Astrocyte of the hippocampus (primary cell): ENCODE measurements at regions not wholly inside any gene's neighbourhood (a gene's known extent, or its start where the extent isn't known, plus 50 kb on each side); places are given as distances from the start of the nearest gene placed in this dataset.
A peak's percentile ranks its signal among the peaks of the same experiment; 100 is the strongest.

Experiments
- DNase-seq: peaks from one replicate; pipeline ENCODE4 v3.0.0; 2011; ENCODE audit warnings: low read depth, low spot score

DNA sequence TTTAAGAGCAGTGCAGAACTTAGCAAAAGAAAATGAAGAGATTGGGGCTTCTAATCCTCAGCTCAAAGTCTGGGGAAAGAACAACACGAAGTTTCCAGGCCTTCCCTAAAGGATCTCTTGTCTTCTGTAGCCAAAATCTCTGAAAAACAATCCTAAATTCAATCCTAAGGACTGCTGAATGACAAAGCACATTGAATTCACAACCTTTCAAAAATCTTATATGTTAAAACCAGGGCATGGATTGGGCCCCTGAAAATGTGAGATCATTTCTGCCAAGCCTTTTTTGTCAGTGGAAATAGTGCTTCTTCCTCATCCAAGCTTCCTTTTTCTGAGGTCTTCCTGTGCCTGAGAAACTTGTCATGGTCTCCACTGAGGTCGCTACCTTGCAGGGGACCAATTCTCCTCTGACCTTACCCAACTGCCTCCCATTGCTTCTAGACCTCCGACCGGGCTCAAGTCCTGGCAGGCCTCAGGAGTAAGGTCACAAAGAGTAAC lies 126.2 kb upstream of the ARID1B start:
- DNase-seq = no peak

DNA sequence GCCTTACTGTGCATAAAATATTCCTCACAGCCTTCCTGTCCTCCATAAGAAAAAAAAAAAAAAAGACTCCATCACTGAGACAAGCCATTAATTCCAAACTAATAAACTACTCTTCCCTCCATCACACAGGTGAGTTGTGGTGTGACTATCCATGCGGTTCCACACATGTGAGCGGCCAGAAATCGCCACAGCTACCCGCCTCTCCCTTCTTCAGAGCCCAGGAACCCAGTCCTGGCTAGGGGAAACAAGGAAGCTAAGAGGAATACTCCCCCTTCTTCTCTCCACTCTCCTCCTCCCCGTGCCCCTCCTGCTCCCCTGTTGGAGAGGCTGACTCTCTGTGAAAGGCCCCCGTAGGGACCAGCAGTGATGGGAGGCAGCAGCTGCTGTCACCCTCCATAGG lies 128.6 kb upstream of the ARID1B start:
- DNase-seq = no peak

DNA sequence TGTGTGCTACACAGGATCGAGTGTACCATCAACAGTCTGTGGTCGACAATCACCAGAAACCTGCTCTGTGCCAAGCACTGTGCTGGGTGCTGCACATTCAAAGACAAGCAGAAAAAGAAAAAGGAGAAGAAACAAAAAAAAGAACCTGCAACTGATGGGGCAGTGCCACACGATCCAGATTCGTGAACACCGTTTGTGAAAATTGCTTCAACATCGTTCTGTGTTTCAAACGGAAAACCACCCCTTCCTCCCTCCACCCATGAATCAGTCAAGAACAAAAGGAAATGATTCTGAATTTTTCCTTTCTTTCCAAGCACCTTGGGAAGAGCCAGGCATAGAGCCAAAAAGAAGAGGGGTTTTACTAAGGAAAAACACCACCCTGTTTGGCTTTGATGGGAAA lies 129.2 kb upstream of the ARID1B start:
- no peak for DNase-seq

DNA sequence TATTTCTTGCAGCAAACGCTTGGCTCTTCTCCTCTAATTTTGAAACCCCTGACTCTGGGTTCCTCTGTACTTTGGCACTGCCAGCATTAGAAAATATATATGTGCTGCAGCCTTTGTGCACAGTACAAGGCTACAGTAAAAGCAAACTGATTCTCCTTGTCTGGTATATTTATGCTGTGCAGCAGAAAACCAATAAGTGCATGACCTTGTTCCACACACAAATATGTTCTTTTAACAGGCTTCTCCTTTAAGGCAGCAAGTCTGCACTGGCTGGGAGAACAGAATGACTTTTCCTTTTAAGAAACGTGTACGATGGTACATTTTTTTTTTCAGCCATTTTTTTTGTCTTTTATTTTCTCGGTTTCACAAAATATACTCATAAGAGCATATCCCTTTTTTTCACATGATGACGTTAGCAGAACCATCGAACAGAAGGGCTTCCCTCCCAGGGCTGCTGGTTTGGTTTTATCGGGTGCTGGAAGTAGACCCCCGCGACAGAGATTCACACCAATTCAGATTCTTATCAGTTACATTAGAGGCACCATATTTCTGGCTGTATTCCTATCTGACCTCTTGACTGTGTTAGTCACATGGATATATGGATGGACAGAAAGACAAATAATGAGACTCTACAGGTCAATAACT lies 129.9 kb upstream of the ARID1B start:
- DNase-seq = no peak

DNA sequence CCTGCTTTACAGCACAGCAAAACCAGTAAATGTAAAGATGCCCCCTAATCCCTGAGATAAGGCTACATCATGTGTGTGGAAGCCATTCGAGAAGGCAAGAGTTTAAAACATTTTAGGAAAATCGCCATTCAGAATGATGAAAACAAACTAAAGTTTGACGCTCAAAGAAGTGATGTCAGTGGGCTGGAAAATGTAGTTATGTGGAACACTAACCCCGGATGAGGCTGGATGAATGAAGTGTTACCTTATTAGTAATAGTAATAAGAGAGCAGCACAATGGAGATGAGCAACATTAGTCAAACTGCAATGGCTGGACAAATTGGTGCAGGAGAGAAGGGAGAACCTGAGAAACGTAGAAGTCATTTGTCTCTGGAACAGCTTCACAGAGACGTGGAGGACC lies 130.7 kb upstream of the ARID1B start:
- no peak for DNase-seq

DNA sequence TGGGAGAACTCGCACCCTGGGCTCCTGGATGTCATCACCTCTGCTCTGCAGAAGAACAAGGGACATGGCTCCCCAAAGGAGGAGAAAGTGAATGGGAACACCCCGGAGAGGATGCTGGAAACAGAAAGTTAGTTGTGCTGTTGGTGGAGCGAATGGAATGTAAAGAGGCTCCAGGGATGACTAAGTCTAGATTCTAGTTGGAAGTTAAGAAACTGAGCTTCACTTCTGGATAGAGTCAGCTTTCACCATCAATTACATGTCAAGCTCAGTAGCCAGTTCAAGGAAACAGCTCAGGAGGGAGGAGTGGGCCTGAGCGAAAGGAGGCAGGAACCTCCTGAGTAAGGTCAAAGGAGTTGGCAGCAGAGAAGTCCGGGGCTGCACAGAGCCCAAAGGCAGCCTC lies 132.1 kb upstream of the ARID1B start:
- peak; percentile 17 for DNase-seq

DNA sequence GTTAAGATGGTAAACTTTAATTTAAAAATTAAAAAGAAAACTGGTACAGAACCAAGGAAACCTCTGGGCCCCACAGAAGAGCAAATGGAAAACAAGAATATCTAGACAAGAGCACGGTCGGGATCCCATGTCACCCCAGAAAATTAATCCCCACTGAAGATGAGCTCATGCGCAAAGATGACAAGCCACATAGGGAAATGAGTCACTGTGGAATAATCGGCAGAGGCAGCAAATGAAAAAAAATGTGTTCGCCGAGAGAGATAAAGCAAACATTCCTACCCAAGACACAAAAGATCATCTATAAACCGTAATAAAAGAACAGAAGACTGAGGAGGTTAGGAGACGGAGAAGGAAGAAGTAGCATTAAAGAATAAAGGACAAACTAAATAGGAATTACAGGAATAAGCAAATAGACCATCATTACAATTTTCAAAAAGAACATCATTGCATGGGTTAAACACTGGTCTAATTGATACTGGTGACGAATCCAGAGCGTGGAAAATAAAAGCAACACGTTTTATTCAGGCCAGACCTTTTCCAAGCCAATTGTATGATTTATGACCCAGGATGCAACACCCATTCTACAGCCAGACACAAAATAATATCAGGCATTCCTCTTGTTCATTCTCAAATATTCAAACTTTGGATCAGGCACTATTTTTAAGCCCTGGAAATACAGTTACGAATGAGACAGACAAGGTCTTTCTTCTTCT lies 138.0 kb upstream of the ARID1B start:
- no peak for DNase-seq

DNA sequence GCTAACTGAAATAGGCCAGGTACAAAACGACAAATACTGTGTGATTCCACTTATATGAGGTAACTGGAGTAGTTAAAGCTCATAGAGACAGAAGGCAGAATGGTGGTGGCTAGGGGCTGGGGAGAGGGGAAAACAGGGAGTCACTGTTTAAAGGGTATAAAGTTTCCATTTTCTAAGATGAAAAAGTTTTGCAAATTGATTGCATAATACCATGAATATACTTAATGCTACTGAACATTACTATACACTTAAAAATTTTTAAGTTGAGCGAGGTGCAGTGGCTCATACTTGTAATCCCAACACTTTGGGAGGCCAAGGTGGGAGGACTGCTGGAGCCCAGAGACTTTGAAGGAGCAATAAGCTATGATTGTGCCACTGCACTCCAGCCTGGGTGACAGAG lies 138.6 kb upstream of the ARID1B start:
- DNase-seq = no peak

DNA sequence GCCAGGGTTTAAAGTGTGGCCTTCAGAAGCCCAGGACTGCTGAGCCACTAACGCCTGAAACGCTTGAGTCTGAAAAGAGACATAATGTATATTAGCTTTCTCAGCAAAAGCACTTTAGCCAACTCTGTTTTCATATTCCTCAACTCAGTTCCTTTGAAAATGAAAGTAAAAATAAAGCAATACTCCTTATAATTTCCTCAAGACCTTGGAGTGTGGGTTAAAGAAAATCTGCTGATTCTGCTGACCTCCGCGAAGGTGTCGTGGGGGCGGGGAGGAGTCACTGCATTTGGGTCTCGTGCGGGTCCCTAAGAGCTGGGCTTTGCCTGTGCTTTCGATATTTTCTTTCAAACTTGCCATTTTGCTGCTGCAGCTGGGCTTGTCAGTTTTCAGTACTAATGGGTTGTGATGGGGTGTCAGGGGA lies 142.2 kb upstream of the ARID1B start:
- DNase-seq = no peak

DNA sequence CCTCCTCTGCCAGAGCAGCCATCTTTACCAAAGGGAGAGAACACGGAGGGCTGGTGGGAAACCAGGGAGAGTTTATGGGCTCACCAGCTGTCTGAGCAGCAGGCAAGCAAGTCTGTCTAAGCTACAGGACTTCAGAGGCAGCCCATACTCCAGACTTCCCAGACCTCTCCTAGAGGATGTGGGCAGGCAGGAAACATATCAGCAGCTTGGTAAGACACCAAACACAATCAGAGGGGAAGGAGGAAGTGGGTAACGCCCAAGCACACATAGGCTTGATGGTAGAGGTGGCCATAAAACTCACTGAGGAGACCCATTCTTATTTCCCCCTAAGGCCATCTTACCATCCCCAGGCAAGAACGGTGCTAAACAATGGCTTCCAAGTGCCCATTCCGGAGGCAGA lies 143.1 kb upstream of the ARID1B start:
- no peak for DNase-seq

DNA sequence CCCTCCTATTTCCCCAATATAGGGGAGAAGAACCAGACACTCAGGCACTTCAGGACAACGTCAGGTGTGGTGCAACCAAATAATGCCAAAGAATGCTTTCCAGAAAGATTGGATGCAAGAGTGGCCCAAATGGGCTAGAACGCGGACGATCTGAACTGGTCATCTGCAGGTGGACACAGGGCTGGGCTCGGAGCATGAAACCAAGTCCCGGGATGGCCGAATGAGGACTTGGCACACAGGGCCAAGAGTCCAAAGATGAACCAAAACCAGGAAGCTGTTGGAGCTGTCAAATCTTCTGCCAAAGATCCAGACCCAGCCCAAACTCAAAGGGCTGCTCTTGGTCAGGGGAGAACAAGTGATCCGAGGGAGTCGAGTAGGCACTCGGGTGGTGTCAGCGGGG lies 143.9 kb upstream of the ARID1B start:
- DNase-seq = no peak

DNA sequence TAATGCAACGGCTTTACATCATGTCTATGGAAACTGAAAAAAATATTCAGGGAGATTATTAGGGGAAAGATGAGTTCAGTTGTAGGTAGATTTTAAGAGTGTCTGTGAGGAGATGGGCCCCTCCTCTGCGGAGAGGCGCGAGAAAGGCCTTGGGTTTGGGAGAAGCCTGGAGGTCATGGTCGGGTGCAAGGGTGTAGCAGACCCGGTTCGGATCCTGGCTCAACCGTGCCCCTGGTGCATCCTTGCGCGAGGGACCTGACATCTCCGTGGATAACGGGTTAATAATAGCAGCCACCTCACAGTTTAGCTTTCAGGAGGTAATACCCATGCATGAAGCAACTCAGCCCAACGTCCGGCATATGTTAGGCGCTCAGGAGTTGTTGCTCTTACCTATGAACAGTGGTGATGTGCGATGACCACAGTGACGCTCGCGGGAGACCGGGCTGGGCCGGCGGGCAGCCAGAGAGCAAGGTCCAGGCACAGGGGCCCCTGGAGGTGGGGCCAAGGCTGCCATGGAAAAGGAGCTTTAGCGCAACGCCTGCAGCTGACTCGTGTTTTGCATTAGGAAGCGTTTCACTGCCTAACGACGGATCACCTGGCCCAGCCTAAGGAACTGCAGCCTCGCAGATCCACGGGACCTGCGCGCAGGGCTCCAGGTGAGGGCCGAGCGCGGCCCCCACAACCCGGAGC lies 146.4 kb upstream of the ARID1B start:
- no peak for DNase-seq

DNA sequence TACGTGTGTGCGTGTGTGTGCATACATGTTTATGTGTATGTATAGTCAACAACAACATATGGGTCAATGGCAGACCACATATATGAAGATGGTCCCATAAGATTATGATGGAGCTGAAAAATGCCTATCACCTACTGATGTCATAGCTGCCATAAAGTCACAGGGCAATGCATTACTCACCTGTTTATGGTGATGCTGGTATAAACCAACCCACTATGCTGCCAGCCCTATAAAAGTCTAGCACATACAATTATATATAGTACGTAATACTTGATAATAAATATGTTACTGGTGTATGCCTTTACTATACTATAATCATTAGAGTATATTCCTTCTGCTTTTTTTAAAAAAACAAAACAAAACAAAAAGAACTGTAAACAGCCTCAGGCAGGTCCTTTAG lies 148.4 kb upstream of the ARID1B start:
- no peak for DNase-seq

DNA sequence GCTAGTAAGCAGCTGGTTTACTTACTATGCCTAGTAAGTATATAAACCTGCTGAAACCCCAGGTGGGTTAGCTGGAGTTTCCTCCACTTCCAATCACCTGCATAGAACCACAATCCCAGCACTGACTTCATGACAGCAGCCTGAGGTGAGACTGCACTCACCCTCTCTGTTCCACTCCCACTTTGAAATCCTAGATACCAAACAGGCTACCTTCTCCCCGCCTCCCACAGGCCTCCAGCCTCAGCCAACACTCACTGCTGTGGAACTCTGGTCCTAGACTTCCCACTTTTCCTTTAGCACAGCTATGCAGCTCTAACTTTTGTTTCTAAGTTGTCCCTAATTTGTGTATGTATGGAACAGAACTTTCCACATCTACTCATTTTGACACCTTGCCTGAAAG lies 149.7 kb upstream of the ARID1B start:
- DNase-seq = no peak

DNA sequence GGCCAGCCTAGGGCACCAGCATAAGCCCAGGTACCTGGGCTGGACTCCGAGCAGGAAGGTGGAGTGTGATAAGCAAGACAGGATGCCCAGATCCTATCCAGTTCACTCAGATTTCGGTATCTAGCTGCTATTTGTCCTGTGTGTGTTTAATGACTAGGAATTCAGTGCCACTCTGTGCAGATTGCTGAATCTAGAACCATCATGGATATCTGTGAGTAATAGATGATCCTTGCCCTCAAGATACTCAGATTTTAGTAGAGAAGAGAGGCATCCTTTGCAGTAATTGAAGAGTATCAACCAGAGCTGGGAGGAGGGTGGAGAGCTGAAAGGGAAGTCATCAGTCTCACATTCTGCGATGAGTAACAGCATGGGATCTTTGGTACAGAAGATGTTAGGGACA lies 155.0 kb upstream of the ARID1B start:
- DNase-seq = no peak

DNA sequence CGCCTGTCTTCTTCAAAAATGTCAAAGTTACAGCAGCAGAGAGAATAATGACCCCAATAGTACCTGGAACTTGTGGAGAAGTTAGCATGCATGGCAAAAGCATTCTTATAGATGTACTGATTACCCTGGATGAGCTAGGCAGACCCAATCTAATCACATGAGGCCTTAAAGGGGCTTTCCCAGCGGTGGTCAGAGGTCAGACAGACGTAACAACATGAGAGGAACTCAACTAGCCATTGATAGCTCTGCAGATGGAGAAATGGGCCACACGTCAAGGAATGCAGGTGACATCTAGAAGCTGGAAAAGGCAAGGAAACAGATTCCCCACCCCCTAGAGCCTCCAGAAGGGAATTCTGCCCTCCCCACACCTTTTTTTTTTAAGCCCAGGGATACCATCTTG lies 156.8 kb upstream of the ARID1B start:
- DNase-seq = no peak

DNA sequence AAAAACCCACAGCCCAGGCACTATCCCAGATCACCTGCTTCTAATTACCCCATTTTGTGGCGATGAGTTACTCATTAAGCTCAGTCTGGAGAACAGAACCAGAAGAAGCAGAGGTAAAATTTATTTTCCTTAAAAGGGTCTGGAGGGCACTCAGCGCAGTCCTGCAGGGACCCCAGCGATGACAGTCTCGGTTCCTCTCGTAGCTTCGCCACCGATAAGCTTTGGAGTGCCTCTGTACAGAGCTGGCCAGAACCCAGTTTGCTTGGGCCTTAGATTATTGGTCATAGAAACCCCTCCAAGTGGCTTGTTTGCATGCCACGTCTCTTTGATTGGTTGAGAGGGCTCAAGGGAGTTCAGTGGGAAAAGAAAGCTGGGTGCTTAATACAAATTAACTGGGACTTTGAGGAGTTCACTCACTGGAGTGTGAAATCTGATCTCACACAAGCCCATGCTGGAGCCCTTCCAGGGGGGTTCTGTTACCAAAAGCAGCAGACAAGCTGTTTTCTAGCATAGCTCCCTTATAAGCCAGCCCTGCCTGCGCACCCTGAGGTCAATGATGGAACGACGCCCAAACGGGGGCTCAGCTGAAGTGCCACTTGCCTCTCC lies 158.5 kb upstream of the ARID1B start:
- peak; percentile 40 for DNase-seq

DNA sequence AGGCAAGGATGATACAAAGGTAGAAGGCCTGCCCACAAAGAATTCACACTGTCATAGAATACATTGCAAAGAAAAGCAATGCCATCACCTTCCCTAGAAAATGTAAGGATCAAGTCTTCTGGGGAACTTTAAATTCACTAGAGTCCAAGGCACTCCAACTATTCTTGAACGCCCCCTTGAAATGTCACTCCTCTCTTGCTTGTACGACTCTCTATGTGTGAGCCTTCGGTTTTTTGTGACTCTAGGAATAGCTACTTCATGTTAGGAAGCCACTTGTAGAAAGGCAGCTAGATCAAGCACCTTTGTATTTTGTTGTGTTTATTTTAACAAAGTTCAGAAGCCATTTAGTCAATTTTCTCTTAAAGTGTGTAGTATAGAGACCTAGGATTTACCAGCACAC lies 159.2 kb upstream of the ARID1B start:
- no peak for DNase-seq

DNA sequence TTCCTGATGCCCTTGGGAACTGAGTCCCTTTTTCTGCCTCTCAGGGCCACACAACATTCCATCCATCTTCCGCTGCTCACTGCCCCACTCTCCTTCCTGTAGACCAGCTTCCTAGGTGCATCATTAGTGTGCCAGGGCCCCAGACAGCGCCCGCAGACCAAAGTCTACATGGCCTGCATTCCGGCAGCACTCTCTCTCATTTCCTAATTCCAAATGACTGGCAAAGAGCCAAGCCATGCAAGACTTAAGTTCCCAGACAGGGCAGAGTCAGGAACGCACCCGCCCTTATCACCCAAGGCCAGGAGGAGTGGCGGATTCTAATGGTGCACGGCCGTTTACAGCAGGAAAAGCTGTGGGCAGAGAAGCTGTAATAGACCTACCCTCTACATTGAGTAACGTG lies 159.8 kb upstream of the ARID1B start:
- peak; percentile 50 for DNase-seq

DNA sequence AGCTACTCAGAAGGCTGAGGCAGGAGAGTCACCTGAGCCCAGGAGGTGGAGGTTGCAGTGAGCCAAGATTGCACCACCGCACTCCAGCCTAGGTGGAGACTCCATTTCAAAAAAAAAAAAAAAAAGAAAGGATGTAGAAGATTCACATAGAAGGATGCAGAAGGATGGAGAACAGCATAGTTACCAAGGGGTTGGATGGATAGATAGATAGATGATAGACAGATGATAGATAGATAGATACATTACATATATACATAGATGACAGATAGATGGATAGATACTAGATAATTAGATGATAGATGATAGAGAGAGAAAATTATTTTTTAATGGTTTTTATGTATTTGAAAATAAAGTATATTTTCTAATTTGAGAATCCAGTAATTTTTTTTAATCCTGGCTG lies 160.7 kb upstream of the ARID1B start:
- no peak for DNase-seq

DNA sequence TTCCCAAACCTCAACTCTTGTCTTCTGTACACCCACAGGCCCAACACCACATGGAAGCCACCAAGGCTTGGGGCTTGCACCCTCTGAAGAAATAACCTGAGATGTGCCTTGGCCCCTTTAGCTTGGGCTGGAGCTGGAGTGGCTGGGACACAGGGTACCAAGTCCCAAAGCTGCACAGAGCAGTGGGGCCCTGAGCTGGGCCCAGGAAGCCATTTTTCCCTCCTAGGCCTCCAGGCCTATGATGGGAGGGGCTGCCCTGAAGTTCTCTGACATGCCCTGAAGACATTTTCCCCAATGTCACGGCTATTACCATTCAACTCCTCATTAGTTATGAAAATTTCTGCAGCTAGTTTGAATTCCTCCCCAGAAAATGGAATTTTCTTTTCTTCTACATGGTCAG lies 163.2 kb upstream of the ARID1B start:
- no peak for DNase-seq

DNA sequence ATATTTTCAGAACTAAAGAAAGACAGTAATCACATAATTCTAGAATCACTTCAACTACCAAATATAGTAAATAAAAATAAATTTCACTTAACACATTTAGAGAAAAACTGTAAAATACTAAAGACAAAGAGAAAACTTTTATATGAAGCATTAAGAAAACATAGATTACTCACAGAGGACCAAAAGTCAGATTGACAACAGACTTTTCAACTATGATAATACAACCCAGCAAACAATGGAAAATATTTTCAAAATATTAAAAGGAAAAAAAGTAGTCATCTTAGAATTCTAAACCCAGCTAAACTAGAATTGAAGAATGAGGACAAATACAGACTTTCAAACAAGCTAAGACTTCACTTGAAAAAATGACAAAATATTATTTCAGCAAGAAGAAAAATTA lies 164.8 kb upstream of the ARID1B start:
- no peak for DNase-seq

DNA sequence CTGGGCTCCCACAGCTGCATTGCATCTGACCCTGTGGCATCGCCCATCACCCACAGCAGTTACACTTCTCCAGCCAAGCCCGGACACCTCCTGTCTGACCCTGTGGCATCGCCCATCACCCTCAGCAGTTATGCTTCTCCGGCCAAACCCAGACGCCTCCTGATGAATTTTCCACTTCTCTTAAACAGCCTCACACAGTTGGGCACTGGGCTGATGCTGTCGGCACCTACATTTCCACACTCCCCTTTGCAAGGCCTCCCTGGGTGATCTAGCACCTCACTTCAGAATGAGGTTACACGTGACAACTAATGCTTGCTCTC lies 175.2 kb upstream of the ARID1B start:
- no peak for DNase-seq
